Left lung (tissue), 4 donors: ENCODE measurements at regions not wholly inside any gene's neighbourhood (a gene's known extent, or its start where the extent isn't known, plus 50 kb on each side); places are given as distances from the start of the nearest gene placed in this dataset.

Experiments
- ATAC-seq: fragments of 200-7000 bp; cut with Tn5 transposase; one replicate; pipeline ENCODE4 v1.9.1; 2020; ENCODE audit warnings: moderate library complexity
- DNase-seq, 4 donors: peaks; one replicate each; pipeline ENCODE4 v3.0.0-alpha.2; 2013 to 2020
- H3K27ac ChIP-seq, 2 donors: fragments of 200-600 bp; sonication (generic) in 1 of 2; one replicate each; pipeline versions ENCODE4 v1.5.0 to v1.8.0; 2020 to 2021
- H3K27me3 ChIP-seq, 2 donors: fragments of 200-600 bp; sonication (generic) in 1 of 2; one replicate each; pipeline versions ENCODE4 v1.5.0 to v1.8.0; 2020 to 2021
- H3K36me3 ChIP-seq, 2 donors: fragments of 200-600 bp; sonication (generic) in 1 of 2; one replicate each; pipeline versions ENCODE4 v1.5.0 to v1.8.0; 2020 to 2021
- H3K4me1 ChIP-seq, 2 donors: fragments of 200-600 bp; one replicate each; pipeline ENCODE4 v1.8.0; 2021
- H3K4me3 ChIP-seq, 2 donors: fragments of 200-600 bp; sonication (generic) in 1 of 2; one replicate each; pipeline versions ENCODE4 v1.5.0 to v1.8.0; 2020 to 2021; ENCODE audit warnings: mild to moderate bottlenecking in 1 of 2
- H3K9me3 ChIP-seq, 2 donors: fragments of 200-600 bp; sonication (generic) in 1 of 2; one replicate each; pipeline versions ENCODE4 v1.5.0 to v1.8.0; 2020 to 2021
- CTCF ChIP-seq, 2 donors: fragments of 200-600 bp; sonication (generic) in 1 of 2; IDR thresholded peaks; one replicate each; pipeline versions ENCODE4 v1.5.0 to v1.8.0; 2021; ENCODE audit warnings: antibody characterized with exemption in 2 of 2
- intact Hi-C, 2 donors: fragments of 100-400 bp; cut with DNase I; formaldehyde crosslinking; loops; one replicate each; pipeline versions ENCODE4 v1.11.2 to v1.14.2; 2022
- donor health status: DM: no; HTN: yes; CAD: no.
- donor health status: DM: no; HTN: no; CAD: no.

- ATAC-seq = no peak
- Histone ChIP-seq H3K4me1 (no peaks in the 10 kb centered on the region), H3K27me3 (no peaks in the 10 kb centered on the region), H3K27ac (no peak overlapping the region), H3K9me3 (peaks cover 0 to 2% of the 10 kb centered on the region in 2 donors), H3K4me3 (no peak overlapping the region), H3K36me3 (no peaks in the 10 kb centered on the region)
- intact Hi-C loops = no loop called here
- no peak for DNase-seq
- no peak for TF ChIP-seq CTCF (IDR thresholded peaks at IDR 0.05)
These were observed 91.9 kb upstream of the KCNK2 start for GRCh38 chr1:214990619-214991018.

- no peaks in the 10 kb centered on the region for H3K36me3 ChIP-seq
- ATAC-seq (no peak), DNase-seq (no peak)
- no peaks in the 10 kb centered on the region for H3K9me3 ChIP-seq
- no peaks in the 10 kb centered on the region for H3K4me1 ChIP-seq
- intact Hi-C loops = no loop called here
- H3K27ac ChIP-seq = no peak overlapping the region
- no peak overlapping the region for H3K4me3 ChIP-seq
- H3K27me3 ChIP-seq = no peaks in the 10 kb centered on the region
- TF ChIP-seq CTCF (IDR thresholded peaks at IDR 0.05) = no peak
These were observed 90.7 kb upstream of the KCNK2 start for GRCh38 chr1:214991691-214992315.

GRCh38 chr1:214993419-214993818, 89.1 kb upstream of the KCNK2 start:
- no peak overlapping the region for H3K4me3 ChIP-seq
- no peak overlapping the region for H3K27ac ChIP-seq
- no peaks in the 10 kb centered on the region for H3K27me3 ChIP-seq
- H3K9me3 ChIP-seq = no peaks in the 10 kb centered on the region
- DNase-seq (no peak), ATAC-seq (no peak)
- intact Hi-C loops = no loop called here
- no peaks in the 10 kb centered on the region for H3K4me1 ChIP-seq
- H3K36me3 ChIP-seq = no peaks in the 10 kb centered on the region
- no peak for TF ChIP-seq CTCF (IDR thresholded peaks at IDR 0.05)

- ATAC-seq (no peak), DNase-seq (no peak)
- Histone ChIP-seq H3K4me1 (no peaks in the 10 kb centered on the region), H3K27ac (no peak overlapping the region), H3K36me3 (no peaks in the 10 kb centered on the region), H3K9me3 (no peaks in the 10 kb centered on the region), H3K4me3 (no peak overlapping the region), H3K27me3 (no peaks in the 10 kb centered on the region)
- no peak for TF ChIP-seq CTCF (IDR thresholded peaks at IDR 0.05)
- intact Hi-C loops = no loop called here
These were observed 84.9 kb upstream of the KCNK2 start for GRCh38 chr1:214997685-214998084.

- Histone ChIP-seq H3K27ac (no peak overlapping the region), H3K4me3 (no peak overlapping the region), H3K4me1 (no peaks in the 10 kb centered on the region), H3K9me3 (no peaks in the 10 kb centered on the region), H3K27me3 (no peaks in the 10 kb centered on the region), H3K36me3 (no peaks in the 10 kb centered on the region)
- intact Hi-C loops = no loop called here
- no peak for TF ChIP-seq CTCF (IDR thresholded peaks at IDR 0.05)
- DNase-seq (no peak), ATAC-seq (no peak)
These were observed 81.0 kb upstream of the KCNK2 start for GRCh38 chr1:215001419-215002021.
